ENCODE measurements at regions not wholly inside any gene's neighbourhood (a gene's known extent, or its start where the extent isn't known, plus 50 kb on each side); places are given as distances from the start of the nearest gene placed in this dataset.

- intact Hi-C loops (cut with micrococcal nuclease; ENCODE audit: unreplicated experiment), result no loop called here
- no peak overlapping the region for H3K4me3 Mint-ChIP-seq (ENCODE audit: low read depth, unreplicated experiment)
- no peak for TF ChIP-seq CTCF (IDR thresholded peaks at IDR 0.05; ENCODE audit: unreplicated experiment)
- no peak for DNase-seq
- H3K27ac Mint-ChIP-seq (ENCODE audit: unreplicated experiment), result no peak overlapping the region
- CTCF ChIA-PET, result no interaction called here
- no peaks in the 10 kb centered on the region for H3K36me3 Mint-ChIP-seq (ENCODE audit: insufficient read depth, unreplicated experiment)
- peaks cover 8% of the 10 kb centered on the region for H3K27me3 Mint-ChIP-seq (ENCODE audit: unreplicated experiment)
- H3K9me3 Mint-ChIP-seq (ENCODE audit: low read depth, unreplicated experiment), result no peaks in the 10 kb centered on the region
- H3K4me1 Mint-ChIP-seq (ENCODE audit: low read depth, unreplicated experiment), result no peaks in the 10 kb centered on the region
- no TSS peak for BruUV-seq (replicated peaks)
Measured at GRCh38 chr10:118518095-118518494, 77.4 kb downstream of the PRLHR start.

- Mint-ChIP-seq H3K9me3 (ENCODE audit: low read depth, unreplicated experiment) (no peaks in the 10 kb centered on the region), H3K4me3 (ENCODE audit: low read depth, unreplicated experiment) (no peak overlapping the region), H3K27me3 (ENCODE audit: unreplicated experiment) (peaks cover 8% of the 10 kb centered on the region), H3K4me1 (ENCODE audit: low read depth, unreplicated experiment) (no peaks in the 10 kb centered on the region), H3K36me3 (ENCODE audit: insufficient read depth, unreplicated experiment) (no peaks in the 10 kb centered on the region), H3K27ac (ENCODE audit: unreplicated experiment) (no peak overlapping the region)
- CTCF ChIA-PET, result no interaction called here
- no TSS peak for BruUV-seq (replicated peaks)
- intact Hi-C loops (cut with micrococcal nuclease; ENCODE audit: unreplicated experiment), result no loop called here
- TF ChIP-seq CTCF (IDR thresholded peaks at IDR 0.05; ENCODE audit: unreplicated experiment), result no peak
- no peak for DNase-seq
Measured at GRCh38 chr10:118516716-118517115, 78.7 kb downstream of the PRLHR start.

GRCh38 chr10:118513174-118513573 lies 82.3 kb downstream of the PRLHR start:
- no peaks in the 10 kb centered on the region for H3K9me3 Mint-ChIP-seq (ENCODE audit: low read depth, unreplicated experiment)
- no peaks in the 10 kb centered on the region for H3K36me3 Mint-ChIP-seq (ENCODE audit: insufficient read depth, unreplicated experiment)
- CTCF ChIA-PET, result no interaction called here
- intact Hi-C loops (cut with micrococcal nuclease; ENCODE audit: unreplicated experiment), result no loop called here
- H3K27ac Mint-ChIP-seq (ENCODE audit: unreplicated experiment), result no peak overlapping the region
- H3K4me3 Mint-ChIP-seq (ENCODE audit: low read depth, unreplicated experiment), result no peak overlapping the region
- BruUV-seq (replicated peaks), result no TSS peak
- H3K27me3 Mint-ChIP-seq (ENCODE audit: unreplicated experiment), result peaks cover 8% of the 10 kb centered on the region
- H3K4me1 Mint-ChIP-seq (ENCODE audit: low read depth, unreplicated experiment), result no peaks in the 10 kb centered on the region
- no peak for DNase-seq
- no peak for TF ChIP-seq CTCF (IDR thresholded peaks at IDR 0.05; ENCODE audit: unreplicated experiment)

GRCh38 chr10:118511711-118512110 lies 83.7 kb downstream of the PRLHR start:
- no peak for TF ChIP-seq CTCF (IDR thresholded peaks at IDR 0.05; ENCODE audit: unreplicated experiment)
- DNase-seq, result no peak
- H3K4me1 Mint-ChIP-seq (ENCODE audit: low read depth, unreplicated experiment), result no peaks in the 10 kb centered on the region
- intact Hi-C loops (cut with micrococcal nuclease; ENCODE audit: unreplicated experiment), result no loop called here
- CTCF ChIA-PET, result no interaction called here
- no peak overlapping the region for H3K4me3 Mint-ChIP-seq (ENCODE audit: low read depth, unreplicated experiment)
- H3K27me3 Mint-ChIP-seq (ENCODE audit: unreplicated experiment), result peaks cover 8% of the 10 kb centered on the region
- no peaks in the 10 kb centered on the region for H3K36me3 Mint-ChIP-seq (ENCODE audit: insufficient read depth, unreplicated experiment)
- BruUV-seq (replicated peaks), result no TSS peak
- H3K27ac Mint-ChIP-seq (ENCODE audit: unreplicated experiment), result no peak overlapping the region
- no peaks in the 10 kb centered on the region for H3K9me3 Mint-ChIP-seq (ENCODE audit: low read depth, unreplicated experiment)

- no peak for DNase-seq
- no peak for TF ChIP-seq CTCF (IDR thresholded peaks at IDR 0.05; ENCODE audit: unreplicated experiment)
- Mint-ChIP-seq H3K4me1 (ENCODE audit: low read depth, unreplicated experiment) (peaks cover 8% of the 10 kb centered on the region), H3K36me3 (ENCODE audit: insufficient read depth, unreplicated experiment) (no peaks in the 10 kb centered on the region), H3K4me3 (ENCODE audit: low read depth, unreplicated experiment) (no peak overlapping the region), H3K27ac (ENCODE audit: unreplicated experiment) (no peak overlapping the region), H3K27me3 (ENCODE audit: unreplicated experiment) (no peaks in the 10 kb centered on the region), H3K9me3 (ENCODE audit: low read depth, unreplicated experiment) (no peaks in the 10 kb centered on the region)
- BruUV-seq (replicated peaks), result no TSS peak
- CTCF ChIA-PET, result no interaction called here
- intact Hi-C loops (cut with micrococcal nuclease; ENCODE audit: unreplicated experiment), result no loop called here
Measured at GRCh38 chr10:118508863-118509262, 86.6 kb downstream of the PRLHR start.

Data from Calu3 (cell line).